ENCODE measurements at regions not wholly inside any gene's neighbourhood (a gene's known extent, or its start where the extent isn't known, plus 50 kb on each side); places are given as distances from the start of the nearest gene placed in this dataset.

GRCh38 chr1:65486613-65487012, 66.1 kb downstream of the LEPR start:
- DNase-seq, result no peak

GRCh38 chr1:65489481-65489880, 69.0 kb downstream of the LEPR start:
- DNase-seq, result no peak

GRCh38 chr1:65490231-65491009, 70.0 kb downstream of the LEPR start:
- no peak for DNase-seq

GRCh38 chr1:65491472-65491871, 71.0 kb downstream of the LEPR start:
- DNase-seq, result no peak

GRCh38 chr1:65493802-65494201, 73.3 kb downstream of the LEPR start:
- DNase-seq, result no peak

GRCh38 chr1:65494671-65495070, 74.2 kb downstream of the LEPR start:
- no peak for DNase-seq

- DNase-seq, result no peak
Observed at GRCh38 chr1:65495137-65495536, 74.7 kb downstream of the LEPR start.

GRCh38 chr1:65497256-65497830, 76.9 kb downstream of the LEPR start:
- no peak for DNase-seq

GRCh38 chr1:65503427-65503826, 83.0 kb downstream of the LEPR start:
- no peak for DNase-seq

- no peak for DNase-seq
Observed at GRCh38 chr1:65504263-65504662, 83.8 kb downstream of the LEPR start.

- DNase-seq, result no peak
Observed at GRCh38 chr1:65505547-65506300, 85.3 kb downstream of the LEPR start.

- no peak for DNase-seq
Observed at GRCh38 chr1:65508051-65508450, 87.6 kb downstream of the LEPR start.

- no peak for DNase-seq
Observed at GRCh38 chr1:65509912-65510680, 89.6 kb downstream of the LEPR start.

GRCh38 chr1:65510961-65511360, 90.5 kb downstream of the LEPR start:
- no peak for DNase-seq

- no peak for DNase-seq
Observed at GRCh38 chr1:65512383-65512782, 91.9 kb downstream of the LEPR start.

GRCh38 chr1:65512967-65513780, 92.7 kb downstream of the LEPR start:
- DNase-seq, result no peak

- no peak for DNase-seq
Observed at GRCh38 chr1:65514041-65514440, 93.6 kb downstream of the LEPR start.

- DNase-seq, result no peak
Observed at GRCh38 chr1:65524931-65525265, 104.4 kb downstream of the LEPR start.

GRCh38 chr1:65525266-65526048, 105.0 kb downstream of the LEPR start:
- DNase-seq, result peak in 2 of 56 donors; percentile 6 to 18

GRCh38 chr1:65526049-65526556, 105.6 kb downstream of the LEPR start:
- no peak for DNase-seq

All from amygdala (tissue), 56 donors.